HG03045 (cell line): ENCODE measurements at regions not wholly inside any gene's neighbourhood (a gene's known extent, or its start where the extent isn't known, plus 50 kb on each side); places are given as distances from the start of the nearest gene placed in this dataset.
"Not testable (repeated sequence)": the region's sequence is repeated elsewhere in the genome, so short reads cannot be mapped to it uniquely, and the experiment has no call there.

ENCODE experiments used
- ATAC-seq: cut with Tn5 transposase; IDR thresholded peaks from one replicate; pipeline ENCODE4 v1.9.1; 2021; ENCODE audit warnings: mild to moderate bottlenecking, moderate library complexity; ENCODE audit not compliant: unreplicated experiment

DNA sequence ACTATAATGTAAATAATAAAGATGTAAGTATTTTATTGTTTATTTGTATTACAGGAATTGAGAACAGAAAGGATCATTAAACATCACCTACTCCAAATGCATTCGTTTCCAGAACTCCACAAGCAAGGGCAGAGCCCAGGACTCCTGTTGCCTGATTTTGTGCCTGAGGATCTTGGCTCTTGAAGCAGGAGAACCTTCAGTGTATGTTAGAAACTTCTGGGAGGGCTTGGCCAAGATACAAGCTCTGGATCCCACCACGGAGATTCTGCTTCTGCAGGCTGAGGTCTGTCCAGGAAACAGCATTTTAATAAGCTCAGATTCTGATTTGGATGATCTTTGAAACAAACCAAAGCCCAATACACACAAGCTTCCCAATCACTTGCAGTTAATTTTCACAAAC lies 142.4 kb upstream of the SOX11 start:
- no peak for ATAC-seq

GRCh38 chr2:5555636-5556035 lies 136.5 kb upstream of the SOX11 start:
- no peak for ATAC-seq

GRCh38 chr2:5561006-5561405 lies 131.2 kb upstream of the SOX11 start:
- ATAC-seq = no peak

DNA sequence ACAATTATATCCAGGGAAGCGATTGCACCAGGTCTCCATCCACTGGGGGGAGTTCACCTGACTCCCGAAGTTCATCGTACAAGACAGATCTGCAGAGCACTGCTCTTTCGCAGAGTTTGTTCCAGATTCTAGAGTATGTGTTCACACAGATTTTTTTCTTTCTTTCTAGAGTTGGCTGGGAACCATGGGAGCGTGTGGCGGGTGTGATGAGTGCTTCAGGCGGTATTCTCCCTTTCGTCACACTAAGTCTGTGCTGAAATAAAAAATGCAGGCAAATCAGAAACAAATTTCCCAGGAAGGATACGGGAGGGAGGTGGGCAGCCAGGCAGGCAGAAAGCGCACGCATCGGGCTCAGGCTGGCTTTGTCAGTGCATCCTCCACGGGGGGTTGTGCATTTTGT lies 129.8 kb upstream of the SOX11 start:
- ATAC-seq = no peak

- no peak for ATAC-seq
These were observed 129.3 kb upstream of the SOX11 start for GRCh38 chr2:5562865-5563264.

DNA sequence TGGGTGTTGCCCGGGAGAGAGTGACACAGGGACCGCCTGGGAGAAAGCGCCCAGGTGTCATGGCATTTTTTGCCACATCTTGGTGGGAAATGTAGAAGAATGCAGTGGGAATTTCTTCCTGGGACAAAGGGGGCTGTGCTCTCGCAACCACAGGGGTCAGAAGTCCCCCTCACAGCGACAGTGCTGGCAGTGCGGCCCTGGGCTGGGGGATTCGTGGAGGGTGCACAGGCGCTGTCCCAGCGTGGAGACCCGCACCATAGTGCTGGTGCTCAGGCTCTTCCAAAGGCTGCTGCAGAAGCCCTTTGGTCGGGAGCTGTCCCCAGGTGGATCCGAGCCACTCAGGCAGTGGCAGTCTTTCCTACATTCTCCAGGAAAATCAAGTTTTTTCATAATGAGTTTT lies 128.8 kb upstream of the SOX11 start:
- no peak for ATAC-seq

- ATAC-seq = no peak
These were observed 122.9 kb upstream of the SOX11 start for GRCh38 chr2:5569256-5569655.

GRCh38 chr2:5576015-5576414 lies 116.2 kb upstream of the SOX11 start:
- no peak for ATAC-seq

- ATAC-seq = no peak
These were observed 104.4 kb upstream of the SOX11 start for GRCh38 chr2:5587766-5588165.

DNA sequence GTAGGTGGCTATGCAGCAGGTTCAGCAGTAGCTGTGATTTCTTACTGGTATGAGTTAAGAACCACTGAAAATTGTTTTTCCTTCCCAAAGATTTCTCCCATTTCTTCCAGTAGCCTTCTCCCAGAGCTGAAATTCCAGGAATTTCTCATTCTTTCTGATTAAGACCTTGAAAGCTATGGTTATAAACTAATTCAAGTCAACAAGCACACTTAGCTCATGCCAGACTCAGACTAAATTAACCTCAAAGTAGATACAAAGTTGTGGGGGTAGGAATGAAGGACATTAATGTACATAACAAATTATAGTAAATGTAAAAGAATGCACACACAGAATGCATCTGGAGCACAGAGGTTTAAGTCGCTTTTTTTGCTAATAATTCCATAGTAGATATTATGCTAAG lies 103.6 kb upstream of the SOX11 start:
- ATAC-seq = no peak

DNA sequence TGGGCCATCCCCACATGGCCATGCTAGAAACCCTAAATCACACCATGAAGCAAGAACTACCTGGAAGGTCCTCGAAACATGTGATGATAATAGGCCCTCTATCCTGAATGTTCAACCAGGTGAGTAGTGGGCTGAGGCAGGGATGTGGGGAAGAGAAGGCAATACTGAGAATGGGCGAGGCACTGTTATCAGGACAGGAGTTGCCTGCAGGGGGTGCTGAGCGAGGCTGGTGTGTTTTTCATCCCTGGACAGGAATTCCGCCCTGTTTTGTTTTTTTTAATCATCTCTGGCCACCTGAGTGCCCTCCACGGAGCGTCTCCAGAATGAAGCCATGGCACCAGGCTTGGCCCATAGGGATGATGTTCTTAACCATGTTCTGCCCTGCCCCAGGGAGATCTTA lies 103.0 kb upstream of the SOX11 start:
- ATAC-seq = no peak

- no peak for ATAC-seq
These were observed 101.3 kb upstream of the SOX11 start for GRCh38 chr2:5590886-5591285.

DNA sequence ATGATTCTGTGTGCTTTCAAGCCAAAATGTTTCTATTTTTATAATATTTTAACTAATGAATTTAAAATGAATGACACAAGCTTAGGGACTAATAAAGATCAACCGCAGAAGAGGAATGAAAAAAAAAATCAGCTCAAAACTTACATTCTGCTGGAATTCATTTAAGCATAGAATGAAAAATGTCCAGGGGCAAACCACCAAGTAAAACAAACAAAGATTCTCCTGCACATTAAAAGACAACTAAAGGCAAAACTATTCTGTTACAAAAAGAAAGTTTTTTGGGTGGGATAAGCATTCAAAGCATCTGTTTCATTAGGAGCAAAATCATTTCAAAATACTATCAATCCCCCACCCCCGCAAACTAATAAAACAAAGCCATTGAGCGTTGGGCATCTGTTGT lies 99.3 kb upstream of the SOX11 start:
- ATAC-seq = no peak

DNA sequence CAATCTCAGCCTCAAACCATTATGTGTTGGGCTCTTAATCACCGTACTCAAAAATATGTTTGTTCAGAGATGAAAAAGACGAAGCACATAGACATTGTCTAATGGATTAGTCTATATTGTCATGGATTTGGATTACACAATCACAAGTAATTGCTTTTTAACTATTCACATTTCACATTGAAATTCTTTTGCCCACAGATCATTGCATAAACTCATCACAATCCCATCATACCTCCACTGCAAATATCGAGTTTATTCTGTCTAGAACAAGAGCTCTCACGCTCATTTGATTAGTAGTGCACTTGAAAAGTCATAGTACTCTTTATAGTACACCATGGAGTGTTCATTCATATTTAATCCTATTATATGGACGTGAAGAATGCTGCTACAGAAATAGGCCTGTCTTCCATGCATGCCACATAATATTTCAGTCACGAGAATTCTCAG lies 97.9 kb upstream of the SOX11 start:
- ATAC-seq = no peak

DNA sequence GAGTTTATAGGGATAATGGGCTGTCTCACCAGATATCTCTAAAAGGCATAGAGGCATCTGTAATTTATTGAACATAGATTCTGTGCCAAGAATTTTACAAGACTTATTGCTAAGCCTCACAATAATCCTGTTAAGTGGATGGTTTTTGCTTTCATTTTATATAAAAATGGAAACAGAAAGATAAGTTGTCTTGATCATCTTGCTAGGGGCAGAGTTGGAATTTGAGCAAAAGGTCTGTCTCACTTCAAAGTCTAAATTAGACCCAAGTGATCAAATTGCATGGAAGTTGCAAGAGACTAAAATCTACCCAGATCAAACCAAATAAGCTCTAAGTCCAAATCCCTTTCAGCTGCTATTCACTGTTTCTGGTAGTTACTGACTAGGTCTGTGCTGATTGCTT lies 95.3 kb upstream of the SOX11 start:
- no peak for ATAC-seq

DNA sequence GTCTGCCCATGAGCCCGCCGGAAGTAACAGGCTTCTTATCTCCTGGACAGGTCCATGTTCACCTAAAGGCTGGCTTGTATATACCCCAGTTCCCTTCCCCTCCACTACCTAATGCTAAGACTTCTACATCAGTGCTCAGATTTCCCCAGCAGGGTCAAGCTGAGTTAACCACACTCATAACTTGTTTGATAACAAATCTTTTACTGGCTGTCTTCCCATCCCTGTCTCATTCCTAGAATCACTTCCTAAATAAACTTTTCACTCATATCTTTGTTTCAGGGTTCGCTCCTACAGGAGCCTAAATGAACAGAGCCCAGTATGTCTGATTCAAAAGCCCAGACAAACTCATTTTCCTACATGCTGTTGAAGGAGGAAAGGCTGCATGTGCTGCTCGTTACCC lies 94.0 kb upstream of the SOX11 start:
- no peak for ATAC-seq

GRCh38 chr2:5609201-5609600 lies 83.0 kb upstream of the SOX11 start:
- ATAC-seq = no peak

DNA sequence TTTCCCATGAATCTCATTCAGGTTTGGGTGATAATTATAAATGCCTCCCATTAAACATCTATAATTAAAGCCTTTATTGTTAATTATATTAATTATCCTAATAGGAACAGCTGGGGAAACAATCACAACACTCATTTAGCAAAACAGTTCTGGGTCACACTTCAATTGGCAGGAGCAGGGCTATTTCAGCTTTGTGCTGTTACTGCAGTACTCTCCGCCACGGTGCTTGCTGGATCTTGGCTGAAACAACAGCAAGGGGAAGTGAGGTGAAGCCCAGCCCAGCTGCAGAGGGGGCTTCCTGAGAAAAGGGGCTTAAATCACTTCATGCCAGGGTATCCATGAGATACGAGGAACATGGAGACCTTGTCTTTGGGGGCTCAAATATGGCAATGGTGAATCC lies 79.5 kb upstream of the SOX11 start:
- no peak for ATAC-seq

- no peak for ATAC-seq
These were observed 76.2 kb upstream of the SOX11 start for GRCh38 chr2:5616019-5616418.

DNA sequence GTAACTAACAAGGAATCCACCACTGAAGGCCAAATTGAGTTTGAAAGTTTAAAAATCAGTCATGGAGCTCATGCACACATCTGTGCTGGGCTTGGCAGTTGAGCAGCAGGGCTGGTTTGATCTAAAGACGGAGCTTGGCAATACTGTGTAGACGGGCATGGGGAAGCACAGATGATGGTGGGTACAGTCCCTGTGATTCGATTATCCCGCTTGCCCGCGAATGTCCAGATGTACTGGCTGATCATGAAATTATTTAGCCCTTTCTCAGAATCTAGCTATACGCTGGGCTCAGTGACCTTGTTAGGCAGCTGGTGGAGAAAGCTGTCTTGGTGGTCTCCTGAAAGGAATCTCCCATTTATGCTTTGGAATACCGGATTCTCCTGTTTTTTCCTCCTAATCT lies 74.8 kb upstream of the SOX11 start:
- ATAC-seq = no peak

- no peak for ATAC-seq
These were observed 74.4 kb upstream of the SOX11 start for GRCh38 chr2:5617796-5618195.

DNA sequence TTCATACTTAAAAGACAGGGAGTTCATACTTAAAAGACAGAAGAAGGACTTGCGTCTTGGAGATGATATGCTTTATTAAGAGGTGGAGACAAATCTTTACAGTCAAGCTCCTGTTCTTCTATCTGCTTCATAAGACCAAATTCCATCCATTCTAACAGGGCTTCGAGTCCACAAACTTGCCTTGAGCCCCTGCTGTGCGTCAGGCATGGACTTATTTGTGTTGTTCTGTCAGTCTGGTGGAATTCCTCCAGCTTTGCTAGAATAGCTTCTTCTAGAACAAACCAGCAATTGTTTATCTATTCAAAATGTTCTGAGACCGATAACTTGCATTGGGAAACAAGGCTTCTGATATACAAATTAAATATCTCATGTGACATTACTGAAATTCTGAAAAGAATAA lies 73.9 kb upstream of the SOX11 start:
- no peak for ATAC-seq

- ATAC-seq = not testable (repeated sequence)
These were observed 66.6 kb upstream of the SOX11 start for GRCh38 chr2:5625556-5626065.

DNA sequence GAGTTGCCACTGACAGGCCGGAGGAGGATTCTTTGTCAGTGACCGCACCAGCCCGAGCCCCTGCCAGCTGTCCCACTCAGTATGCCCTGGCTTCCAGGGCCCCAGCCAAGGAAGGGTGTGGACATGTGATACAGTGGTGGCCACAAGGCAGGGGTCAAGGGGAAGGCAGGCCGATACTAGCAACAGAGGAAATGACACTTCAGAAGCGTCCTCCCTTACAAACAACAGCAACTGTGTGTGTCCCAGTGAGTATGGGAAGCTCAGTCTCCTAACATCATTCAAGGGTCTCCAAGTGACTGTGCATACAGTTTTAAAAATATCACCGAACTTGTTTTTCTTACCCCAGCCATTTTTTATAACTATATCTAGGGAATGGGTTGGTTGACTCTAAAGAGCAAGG lies 63.7 kb upstream of the SOX11 start:
- not testable (repeated sequence) for ATAC-seq
